Parathyroid adenoma (tissue), 2 donors: ENCODE measurements at regions not wholly inside any gene's neighbourhood (a gene's known extent, or its start where the extent isn't known, plus 50 kb on each side); places are given as distances from the start of the nearest gene placed in this dataset.

ENCODE experiments used
- H2AFZ ChIP-seq: fragments of 300-600 bp; sonication (generic); one replicate; pipeline ENCODE4 v1.7.0; 2017; ENCODE audit warnings: antibody characterized with exemption, mild to moderate bottlenecking
- H3K27ac ChIP-seq: fragments of 300-600 bp; sonication (generic); one replicate; pipeline ENCODE4 v1.7.0; 2017
- H3K27me3 ChIP-seq: fragments of 300-600 bp; sonication (generic); one replicate; pipeline ENCODE4 v1.7.0; 2017; ENCODE audit warnings: low read length; ENCODE audit not compliant: control insufficient read depth, insufficient read depth
- H3K36me3 ChIP-seq: fragments of 300-600 bp; sonication (generic); one replicate; pipeline ENCODE4 v1.7.0; 2017; ENCODE audit warnings: low read length; ENCODE audit not compliant: control insufficient read depth, insufficient read depth
- H3K4me1 ChIP-seq: fragments of 300-600 bp; sonication (generic); one replicate; pipeline ENCODE4 v1.7.0; 2017; ENCODE audit warnings: control low read depth
- H3K4me2 ChIP-seq: fragments of 300-600 bp; sonication (generic); one replicate; pipeline ENCODE4 v1.7.0; 2017; ENCODE audit warnings: low read length
- H3K4me3 ChIP-seq: fragments of 300-600 bp; sonication (generic); one replicate; pipeline ENCODE4 v1.7.0; 2017; ENCODE audit warnings: low read depth, low read length
- H3K79me2 ChIP-seq: fragments of 300-600 bp; sonication (generic); one replicate; pipeline ENCODE4 v1.7.0; 2017; ENCODE audit warnings: control low read depth
- H3K9ac ChIP-seq: fragments of 300-600 bp; sonication (generic); one replicate; pipeline ENCODE4 v1.7.0; 2017; ENCODE audit warnings: mild to moderate bottlenecking
- H3K9me3 ChIP-seq: fragments of 300-600 bp; sonication (generic); one replicate; pipeline ENCODE4 v1.7.0; 2017; ENCODE audit warnings: low read length; ENCODE audit not compliant: control insufficient read depth
- CTCF ChIP-seq: fragments of 300-600 bp; sonication (generic); IDR thresholded peaks from one replicate; pipeline ENCODE4 v1.7.0; 2017; ENCODE audit warnings: antibody characterized with exemption, mild to moderate bottlenecking
- donor health status: primary hyperparathyroidism.

GRCh38 chr3:127371846-127372245 lies 84.0 kb upstream of the PRR20G start:
- H3K36me3 ChIP-seq, result no peaks in the 10 kb centered on the region
- H3K27ac ChIP-seq, result no peak overlapping the region
- H3K4me2 ChIP-seq, result no peak overlapping the region
- H2AFZ ChIP-seq, result no peak overlapping the region
- H3K79me2 ChIP-seq, result no peaks in the 10 kb centered on the region
- no peaks in the 10 kb centered on the region for H3K4me1 ChIP-seq
- no peak overlapping the region for H3K9ac ChIP-seq
- no peaks in the 10 kb centered on the region for H3K9me3 ChIP-seq
- H3K27me3 ChIP-seq, result no peaks in the 10 kb centered on the region
- H3K4me3 ChIP-seq, result no peak overlapping the region
- no peak for TF ChIP-seq CTCF

GRCh38 chr3:127371334-127371733 lies 83.5 kb upstream of the PRR20G start:
- Histone ChIP-seq H3K9ac (no peak overlapping the region), H3K4me1 (no peaks in the 10 kb centered on the region), H3K9me3 (no peaks in the 10 kb centered on the region), H3K4me2 (no peak overlapping the region), H3K4me3 (no peak overlapping the region), H2AFZ (no peak overlapping the region), H3K27ac (no peak overlapping the region), H3K36me3 (no peaks in the 10 kb centered on the region), H3K27me3 (no peaks in the 10 kb centered on the region), H3K79me2 (no peaks in the 10 kb centered on the region)
- TF ChIP-seq CTCF, result no peak

GRCh38 chr3:127370906-127371305 lies 83.1 kb upstream of the PRR20G start:
- H3K4me3 ChIP-seq, result no peak overlapping the region
- H3K4me2 ChIP-seq, result no peak overlapping the region
- H3K27ac ChIP-seq, result no peak overlapping the region
- TF ChIP-seq CTCF, result no peak
- no peaks in the 10 kb centered on the region for H3K27me3 ChIP-seq
- no peaks in the 10 kb centered on the region for H3K9me3 ChIP-seq
- no peaks in the 10 kb centered on the region for H3K4me1 ChIP-seq
- H3K9ac ChIP-seq, result no peak overlapping the region
- H3K36me3 ChIP-seq, result no peaks in the 10 kb centered on the region
- H3K79me2 ChIP-seq, result no peaks in the 10 kb centered on the region
- H2AFZ ChIP-seq, result no peak overlapping the region

GRCh38 chr3:127369356-127369935 lies 81.6 kb upstream of the PRR20G start:
- Histone ChIP-seq H3K27me3 (no peaks in the 10 kb centered on the region), H3K9me3 (no peaks in the 10 kb centered on the region), H2AFZ (no peak overlapping the region), H3K4me1 (no peaks in the 10 kb centered on the region), H3K36me3 (no peaks in the 10 kb centered on the region), H3K9ac (no peak overlapping the region), H3K4me2 (no peak overlapping the region), H3K79me2 (no peaks in the 10 kb centered on the region), H3K4me3 (no peak overlapping the region), H3K27ac (no peak overlapping the region)
- no peak for TF ChIP-seq CTCF
